ENCODE measurements at regions not wholly inside any gene's neighbourhood (a gene's known extent, or its start where the extent isn't known, plus 50 kb on each side); places are given as distances from the start of the nearest gene placed in this dataset.
"Not testable (repeated sequence)": the region's sequence is repeated elsewhere in the genome, so short reads cannot be mapped to it uniquely, and the experiment has no call there.

DNA sequence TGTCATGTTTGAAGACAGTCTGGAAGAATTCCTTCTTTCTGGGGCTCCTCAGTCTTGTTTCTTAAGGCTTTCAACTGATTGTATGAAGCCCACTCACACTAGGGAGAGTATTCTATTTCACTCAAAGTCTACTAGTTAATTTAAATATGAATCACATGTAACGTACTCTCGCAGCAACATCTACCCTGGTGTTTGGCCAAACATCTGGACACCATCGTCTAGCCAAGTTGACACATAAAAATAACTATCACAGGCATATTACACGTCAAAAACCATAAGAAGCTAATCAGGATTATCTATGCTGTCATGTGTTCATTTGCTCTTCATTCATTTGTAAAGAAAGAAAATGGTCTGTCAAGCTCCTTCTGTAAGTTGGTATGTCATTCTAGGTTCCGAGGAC lies 787.4 kb downstream of the KCNJ2 start:
- DNase-seq = no peak

GRCh38 chr17:70961341-70961740 lies 792.0 kb downstream of the KCNJ2 start:
- peak; percentile 8 for DNase-seq

DNA sequence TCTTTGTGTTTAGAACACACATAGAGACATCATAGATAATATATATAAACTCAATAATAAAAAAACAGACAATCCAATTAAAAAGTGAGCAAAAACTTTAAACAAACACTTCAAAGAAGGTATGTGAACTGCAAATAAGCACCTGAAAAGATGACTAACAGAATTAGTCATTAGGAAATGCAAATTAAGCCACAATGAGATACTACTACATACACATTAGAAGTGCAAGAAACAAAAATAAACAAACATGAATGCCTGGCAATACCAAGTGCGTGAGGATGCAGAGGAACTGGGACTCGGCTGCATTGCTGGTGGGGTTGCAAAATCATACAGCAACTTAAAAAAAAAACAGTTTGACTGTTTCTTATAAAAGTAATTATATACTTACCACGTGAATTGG lies 799.0 kb downstream of the KCNJ2 start:
- DNase-seq = no peak

GRCh38 chr17:70969521-70970034 lies 800.2 kb downstream of the KCNJ2 start:
- no peak for DNase-seq

DNA sequence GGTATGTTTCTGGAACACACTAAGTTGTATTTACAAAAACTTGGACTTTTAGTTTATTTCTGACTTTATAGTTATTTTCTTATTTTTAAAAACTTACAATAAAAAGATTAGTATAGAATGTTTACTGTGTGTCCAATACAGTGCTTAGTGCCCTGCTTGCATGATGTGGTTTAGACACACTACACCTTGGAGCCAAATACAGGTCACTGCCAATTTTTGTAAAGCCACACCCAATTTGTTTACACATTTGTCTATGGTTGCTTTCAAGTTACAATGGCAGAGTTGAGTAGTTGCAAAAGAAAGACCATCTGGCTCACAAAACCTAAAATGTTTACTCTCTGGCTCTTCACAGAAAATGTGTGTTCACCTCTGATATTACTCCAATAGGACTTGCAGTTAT lies 807.1 kb downstream of the KCNJ2 start:
- DNase-seq = no peak

- no peak for DNase-seq
Observed at GRCh38 chr17:70984873-70985272, 815.5 kb downstream of the KCNJ2 start.

GRCh38 chr17:70987867-70988340 lies 818.6 kb downstream of the KCNJ2 start:
- no peak for DNase-seq

GRCh38 chr17:70988622-70989021 lies 819.3 kb downstream of the KCNJ2 start:
- DNase-seq = no peak

GRCh38 chr17:70989280-70989679 lies 819.9 kb downstream of the KCNJ2 start:
- DNase-seq = no peak

GRCh38 chr17:70994194-70994593 lies 824.9 kb downstream of the KCNJ2 start:
- DNase-seq = no peak

DNA sequence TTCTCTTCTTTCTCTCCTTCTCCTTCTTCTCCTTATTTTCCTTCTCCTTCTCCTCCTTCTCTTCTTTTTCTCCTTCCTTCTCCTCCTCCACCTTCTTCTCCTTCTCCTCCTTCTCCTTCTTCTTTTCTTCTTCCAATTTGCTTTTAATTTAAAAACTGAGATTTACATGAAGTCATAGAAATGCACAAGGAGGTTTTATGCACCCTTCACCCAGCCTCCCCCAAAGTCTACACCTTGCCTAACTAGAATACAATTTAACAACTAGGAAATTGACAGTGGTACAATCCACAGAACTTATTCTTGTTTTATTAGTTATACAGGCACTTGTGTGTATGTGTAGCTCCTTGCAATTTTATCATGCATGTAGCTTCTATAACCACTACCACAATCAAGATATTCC lies 826.7 kb downstream of the KCNJ2 start:
- no peak for DNase-seq

DNA sequence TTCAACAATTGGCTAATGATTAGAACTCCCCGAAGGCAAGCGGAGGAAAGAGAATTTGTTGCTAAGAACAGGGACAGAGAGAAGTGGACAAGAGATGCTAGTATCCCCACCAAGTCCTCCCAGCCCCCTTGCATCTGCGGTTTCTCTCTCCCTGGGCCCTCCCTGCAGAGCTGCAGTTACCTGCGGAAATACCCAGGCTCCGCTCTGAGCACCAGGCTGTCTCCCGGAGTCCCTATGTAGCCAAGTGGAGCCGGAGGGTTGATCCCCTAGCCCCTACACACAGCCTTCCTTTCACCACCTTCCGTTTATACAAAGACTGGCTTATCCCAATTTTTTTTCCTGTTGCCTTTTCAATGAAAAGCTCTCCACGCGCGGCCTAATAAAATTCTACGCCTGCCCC lies 834.4 kb downstream of the KCNJ2 start:
- no peak for DNase-seq

DNA sequence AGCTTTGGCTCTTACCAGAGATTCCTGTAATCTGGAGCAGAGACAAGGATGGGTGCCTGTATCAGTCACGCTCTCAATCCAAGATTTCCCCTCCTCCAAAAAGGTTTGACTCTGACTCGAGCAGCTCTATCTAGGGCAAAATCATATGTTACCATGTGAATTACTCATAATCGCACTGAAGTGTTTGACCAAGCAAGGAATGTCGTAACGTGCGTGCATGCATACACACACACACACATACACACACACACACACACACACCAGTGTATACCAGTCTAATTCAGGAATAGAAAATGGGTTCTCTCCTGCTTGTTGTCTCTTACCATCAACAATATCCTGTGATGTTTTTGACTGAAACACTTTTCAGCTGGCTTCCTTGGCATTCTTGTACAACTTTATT lies 835.1 kb downstream of the KCNJ2 start:
- DNase-seq = peak; percentile 6

DNA sequence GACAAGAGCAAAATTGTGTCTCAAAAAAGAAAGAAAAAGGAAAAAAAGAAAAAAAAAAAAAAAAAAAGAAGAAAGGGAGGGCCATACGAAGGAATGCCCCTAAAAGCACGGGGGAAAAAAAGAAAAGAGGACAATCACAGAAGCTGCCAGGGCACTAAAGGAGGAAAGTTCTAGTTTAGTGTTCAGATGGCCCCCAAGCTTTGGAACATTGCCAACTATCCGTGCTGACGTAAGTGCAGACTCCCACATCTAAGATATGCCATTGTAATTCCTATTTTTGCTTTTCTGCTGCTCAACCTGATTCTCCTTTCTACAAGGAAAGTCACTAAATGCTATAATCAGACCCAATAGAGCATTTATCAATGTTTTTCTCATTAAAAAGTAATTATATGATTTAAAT lies 842.1 kb downstream of the KCNJ2 start:
- DNase-seq = no peak

- no peak for DNase-seq
Observed at GRCh38 chr17:71019699-71020098, 850.4 kb downstream of the KCNJ2 start.

- DNase-seq = no peak
Observed at GRCh38 chr17:71022758-71023157, 853.4 kb downstream of the KCNJ2 start.

DNA sequence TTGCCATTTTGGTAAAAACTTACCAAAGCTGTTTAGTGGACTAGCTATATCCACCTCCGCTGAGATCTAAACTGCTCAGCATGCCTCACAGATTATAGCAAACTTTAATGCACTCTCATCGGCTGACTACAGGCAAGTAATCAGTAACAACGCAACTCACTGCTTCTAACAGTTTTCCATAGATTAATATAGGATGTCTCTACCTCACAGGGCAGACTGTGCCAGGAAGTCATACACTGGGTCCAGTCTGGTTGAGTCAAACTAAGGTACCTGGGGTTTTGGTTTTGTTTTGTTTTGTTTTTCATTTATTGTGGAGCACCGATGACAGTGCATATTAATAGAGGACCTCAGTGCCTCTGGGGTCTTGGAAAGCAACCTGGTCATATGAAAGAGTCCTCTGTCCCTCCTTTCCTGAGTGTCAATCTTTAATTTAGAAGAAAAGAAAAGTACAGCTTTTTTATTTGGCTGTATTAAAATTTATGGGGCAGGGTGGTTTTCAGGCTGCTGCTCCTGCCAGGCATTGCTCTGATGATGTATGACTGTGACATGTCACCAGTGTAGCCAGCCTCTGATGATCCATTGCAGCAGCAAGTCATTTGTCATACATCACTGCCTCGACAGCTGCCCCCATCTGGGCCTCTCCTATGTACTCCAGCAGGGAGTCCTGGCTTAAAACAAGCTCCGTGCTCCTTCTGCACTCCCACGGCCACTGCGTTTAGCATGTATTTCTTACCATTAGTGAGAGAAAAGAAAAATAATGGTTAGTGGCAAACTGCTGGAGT lies 854.1 kb downstream of the KCNJ2 start:
- peak; percentile 39 for DNase-seq

DNA sequence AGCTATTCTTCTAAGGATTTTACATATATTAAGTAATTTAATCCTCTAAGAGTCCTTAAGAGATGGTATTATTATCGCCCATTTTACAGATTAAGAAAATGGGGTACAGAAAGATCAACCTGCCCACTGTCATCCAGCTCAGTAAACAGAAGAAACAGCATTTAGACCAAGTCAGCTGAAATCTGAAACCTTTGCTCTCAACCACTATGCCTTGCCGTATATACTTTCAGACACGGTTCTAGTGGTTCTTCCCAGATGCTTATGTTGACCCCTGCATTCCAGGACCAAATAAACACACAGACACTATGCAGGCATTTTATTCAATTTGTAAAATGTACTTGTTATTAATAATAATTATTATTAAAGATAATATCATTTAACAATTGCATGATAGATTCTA lies 854.8 kb downstream of the KCNJ2 start:
- DNase-seq = no peak

- DNase-seq = no peak
Observed at GRCh38 chr17:71024969-71025368, 855.6 kb downstream of the KCNJ2 start.

GRCh38 chr17:71029246-71029645 lies 859.9 kb downstream of the KCNJ2 start:
- DNase-seq = no peak

- DNase-seq = not testable (repeated sequence)
Observed at GRCh38 chr17:71031286-71031685, 862.0 kb downstream of the KCNJ2 start.

- DNase-seq = no peak
Observed at GRCh38 chr17:71032746-71033273, 863.5 kb downstream of the KCNJ2 start.

- no peak for DNase-seq
Observed at GRCh38 chr17:71033336-71033735, 864.0 kb downstream of the KCNJ2 start.

GRCh38 chr17:71035226-71035625 lies 865.9 kb downstream of the KCNJ2 start:
- no peak for DNase-seq

GRCh38 chr17:71037386-71037785 lies 868.1 kb downstream of the KCNJ2 start:
- DNase-seq = no peak
